NCI-H82 (cell line): ENCODE measurements at regions not wholly inside any gene's neighbourhood (a gene's known extent, or its start where the extent isn't known, plus 50 kb on each side); places are given as distances from the start of the nearest gene placed in this dataset.
A peak's percentile ranks its signal among the peaks of the same experiment; 100 is the strongest.

ENCODE experiments used
- DNase-seq: peaks from one replicate; lab custom pipeline; 2025; lab: John Stamatoyannopoulos, UW

GRCh38 chr7:132733860-132734259, 157.6 kb upstream of the PLXNA4 start:
- no peak for DNase-seq

- DNase-seq: no peak
Measured at GRCh38 chr7:132732321-132732865, 156.1 kb upstream of the PLXNA4 start.

GRCh38 chr7:132730105-132730504, 153.8 kb upstream of the PLXNA4 start:
- DNase-seq: no peak

DNA sequence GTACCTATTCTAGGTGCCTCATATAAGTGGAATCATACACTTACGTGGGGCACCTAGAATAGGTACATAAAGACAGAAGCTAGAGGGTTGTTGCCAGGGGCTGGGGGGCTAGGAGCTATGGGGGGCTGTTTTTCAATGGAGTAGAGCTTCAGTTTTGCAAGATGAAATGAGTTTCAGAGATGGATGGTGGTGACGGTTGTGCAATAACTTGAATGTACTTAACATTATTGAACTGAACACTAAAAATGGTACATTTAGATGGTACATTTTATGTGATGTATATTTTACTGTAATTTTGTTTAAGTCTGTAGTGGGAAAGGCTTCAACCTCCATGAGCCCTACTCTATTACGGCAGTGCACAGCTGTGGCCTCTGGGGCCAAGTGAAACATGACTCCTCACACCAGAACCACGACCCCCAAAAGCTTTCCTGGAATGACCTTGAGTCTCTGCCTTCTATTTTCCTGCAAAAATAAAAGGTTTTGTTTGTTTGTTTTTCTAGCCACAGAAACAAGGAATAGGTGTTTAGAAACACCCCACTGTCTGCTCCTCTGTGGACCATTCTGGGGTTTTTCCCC, 147.3 kb upstream of the PLXNA4 start:
- DNase-seq: no peak

DNA sequence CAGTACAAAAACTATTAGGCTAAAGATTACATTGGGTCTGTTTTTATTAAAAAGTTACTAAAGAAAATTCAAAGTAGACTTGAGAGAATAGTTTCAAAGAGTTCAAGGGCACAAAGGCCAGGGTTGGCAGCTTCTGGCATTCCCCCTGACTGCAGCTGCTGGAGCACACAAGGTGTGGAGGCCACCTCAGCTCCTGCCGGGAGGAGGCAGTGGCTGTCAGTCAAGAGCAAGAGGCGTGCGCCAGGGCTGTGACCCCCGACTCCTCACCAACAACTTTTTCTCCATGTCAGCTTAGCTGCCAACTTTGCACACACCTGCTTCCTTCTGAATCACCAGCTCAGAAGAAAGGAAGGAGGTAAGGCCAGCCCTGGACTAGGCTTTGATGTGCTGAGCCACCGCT, 144.6 kb upstream of the PLXNA4 start:
- no peak for DNase-seq

DNA sequence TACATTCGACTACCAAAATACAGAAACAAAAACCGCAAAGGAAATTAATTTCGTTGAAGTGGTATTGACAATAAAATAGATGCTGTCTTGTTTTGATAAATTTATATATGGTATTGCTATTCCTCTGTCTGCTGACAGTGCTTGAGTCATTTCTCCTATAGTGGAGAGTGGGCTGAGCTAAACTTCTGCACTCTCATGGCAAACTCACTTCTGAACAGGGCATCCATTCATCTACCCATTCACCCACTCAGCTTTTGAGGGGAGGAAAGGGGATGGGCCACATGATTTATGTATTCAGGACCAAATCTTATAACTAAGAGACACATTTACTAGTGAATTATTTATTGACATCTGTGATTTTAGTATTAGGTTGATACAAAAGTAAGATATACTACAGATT, 137.6 kb upstream of the PLXNA4 start:
- no peak for DNase-seq

DNA sequence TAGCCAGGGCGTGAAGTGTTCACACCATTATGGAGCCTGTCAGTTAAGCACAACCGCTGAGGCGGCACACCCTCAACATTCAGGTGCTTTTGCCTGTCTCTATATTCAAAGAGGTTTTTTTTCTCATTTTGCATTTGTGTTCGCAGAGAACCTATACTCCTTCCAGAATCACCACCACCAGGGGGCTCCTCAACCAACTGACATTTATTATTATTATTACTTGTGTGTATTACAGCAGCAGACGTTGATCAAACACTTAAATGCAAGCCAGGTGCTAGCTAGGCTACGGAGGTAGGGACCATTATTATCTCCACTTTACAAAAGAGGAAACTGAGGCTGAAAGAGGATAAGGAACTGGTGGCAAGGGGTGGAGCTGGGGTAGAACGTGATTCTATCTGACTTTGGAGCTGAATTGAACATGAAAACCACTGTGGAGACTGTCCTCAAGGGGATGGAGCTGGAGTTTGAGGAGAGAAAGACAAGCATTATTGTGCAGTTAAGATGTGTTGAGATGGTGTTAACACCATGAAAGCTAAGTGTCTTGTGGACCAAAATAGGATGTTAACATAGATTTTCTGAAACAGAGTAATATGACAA, 133.8 kb upstream of the PLXNA4 start:
- peak; percentile 33 for DNase-seq

GRCh38 chr7:132708470-132708869, 132.2 kb upstream of the PLXNA4 start:
- DNase-seq: no peak

GRCh38 chr7:132705146-132705545, 128.9 kb upstream of the PLXNA4 start:
- DNase-seq: no peak

GRCh38 chr7:132703742-132704141, 127.5 kb upstream of the PLXNA4 start:
- no peak for DNase-seq

- DNase-seq: no peak
Measured at GRCh38 chr7:132697003-132697402, 120.7 kb upstream of the PLXNA4 start.

GRCh38 chr7:132696332-132696731, 120.1 kb upstream of the PLXNA4 start:
- DNase-seq: no peak

DNA sequence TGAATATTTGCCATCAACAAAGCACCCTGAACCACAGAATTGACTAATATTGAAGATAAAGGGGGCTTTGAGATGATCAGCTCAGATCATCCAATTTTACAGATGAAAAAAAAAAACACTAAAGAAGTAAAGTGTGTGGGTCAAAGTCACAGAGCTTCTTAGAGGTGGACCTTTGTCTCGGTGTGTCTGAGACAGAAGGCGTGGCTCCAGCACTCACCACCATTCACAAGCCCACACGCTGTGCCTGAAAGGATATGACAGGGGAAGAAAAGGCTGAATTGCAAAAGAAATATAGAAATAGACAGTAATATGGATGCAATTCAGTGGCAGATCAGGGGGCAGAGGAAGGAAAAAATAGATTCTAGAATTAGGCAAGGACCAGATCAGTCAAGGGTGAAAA, 114.9 kb upstream of the PLXNA4 start:
- no peak for DNase-seq

- no peak for DNase-seq
Measured at GRCh38 chr7:132690174-132690573, 113.9 kb upstream of the PLXNA4 start.

DNA sequence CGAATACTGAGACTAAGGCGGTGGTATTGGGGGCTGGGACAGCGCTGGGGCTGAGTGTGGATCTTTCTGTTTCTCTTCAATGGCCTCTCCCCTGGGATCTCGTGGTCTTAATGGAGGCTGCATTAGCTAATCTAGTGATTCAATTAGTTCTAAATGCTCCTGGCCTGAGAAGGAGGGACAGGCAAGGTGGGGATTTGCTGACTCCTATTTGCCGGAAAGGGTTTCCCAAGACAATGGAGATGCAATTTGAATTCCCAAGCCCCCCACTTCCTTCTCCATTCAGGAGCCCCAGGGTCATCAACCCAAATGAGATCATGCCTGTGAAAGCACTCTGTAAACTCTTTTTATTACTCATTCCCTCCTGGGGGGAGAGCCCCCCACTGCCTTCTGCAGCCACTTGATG, 111.7 kb upstream of the PLXNA4 start:
- peak; percentile 88 for DNase-seq

DNA sequence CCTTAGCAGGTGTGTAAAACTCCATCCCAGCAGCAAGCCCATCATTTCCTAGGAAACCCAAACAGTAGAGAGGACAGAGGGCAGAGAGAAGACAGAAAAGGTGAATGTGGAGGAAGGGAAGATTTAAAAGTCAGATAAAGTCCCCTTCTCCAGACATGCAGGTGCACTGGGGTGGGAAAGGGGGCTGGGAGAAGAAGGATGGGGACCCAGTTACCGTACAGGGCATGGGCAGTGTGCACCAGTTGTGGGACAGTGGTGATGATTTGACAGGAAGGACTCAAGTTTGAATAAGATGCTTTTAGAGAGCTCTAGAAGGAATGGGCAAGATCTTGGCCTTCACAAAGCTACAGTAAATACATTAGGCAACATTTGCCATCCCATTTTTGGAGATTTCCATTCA, 110.7 kb upstream of the PLXNA4 start:
- no peak for DNase-seq

DNA sequence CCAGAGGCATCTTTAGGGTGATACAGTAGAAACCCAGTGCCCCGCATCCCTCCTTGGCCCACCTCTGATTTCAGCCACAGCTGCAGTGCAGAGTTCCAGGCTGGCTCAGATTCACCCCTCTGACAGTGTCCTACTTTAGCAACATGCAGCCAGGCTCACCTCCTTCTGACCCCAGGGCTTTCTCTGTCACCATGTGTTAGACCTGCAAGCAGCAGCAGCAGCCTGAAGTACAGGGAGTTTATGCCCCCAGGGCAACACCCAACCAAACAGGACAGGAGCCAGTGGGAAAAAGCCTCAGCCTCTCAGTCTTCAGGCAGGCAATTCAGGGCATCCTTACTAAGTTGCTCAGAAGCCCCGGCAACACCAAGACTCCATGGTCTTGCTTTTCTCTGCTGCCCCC, 109.0 kb upstream of the PLXNA4 start:
- no peak for DNase-seq

GRCh38 chr7:132683896-132684690, 107.8 kb upstream of the PLXNA4 start:
- peak; percentile 46 for DNase-seq

DNA sequence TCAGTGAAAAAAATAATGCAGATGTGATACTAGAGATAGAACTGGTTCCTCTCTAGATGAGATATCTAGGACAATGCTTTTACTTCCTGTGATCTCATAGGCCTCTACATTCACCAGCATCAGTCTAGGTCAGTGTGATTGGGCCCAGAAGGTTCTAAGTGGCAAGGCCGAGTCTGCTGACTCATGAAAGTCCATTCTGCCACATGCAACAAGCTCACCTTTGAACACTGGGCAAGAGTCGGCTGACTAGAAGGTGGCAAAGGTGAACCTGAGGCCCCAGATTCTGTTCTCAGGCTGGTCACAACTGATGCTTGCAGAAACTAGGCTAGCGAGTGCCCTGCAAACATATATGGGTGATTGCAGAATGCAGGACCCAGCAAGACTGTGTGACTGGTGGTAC, 105.7 kb upstream of the PLXNA4 start:
- no peak for DNase-seq

- DNase-seq: no peak
Measured at GRCh38 chr7:132680590-132680989, 104.3 kb upstream of the PLXNA4 start.

- DNase-seq: no peak
Measured at GRCh38 chr7:132678656-132679055, 102.4 kb upstream of the PLXNA4 start.

GRCh38 chr7:132677918-132678317, 101.6 kb upstream of the PLXNA4 start:
- no peak for DNase-seq
